Erythroblast (primary cell): ENCODE measurements at regions not wholly inside any gene's neighbourhood (a gene's known extent, or its start where the extent isn't known, plus 50 kb on each side); places are given as distances from the start of the nearest gene placed in this dataset.

ENCODE experiments used
- GATA1 ChIP-seq: IDR thresholded peaks from 2 replicates; pipeline ENCODE4 v1.6.1; 2011; ENCODE audit warnings: low read depth, mild to moderate bottlenecking, control low read depth, low read length, moderate library complexity
- POLR2A ChIP-seq: IDR thresholded peaks from 2 replicates; pipeline ENCODE4 v1.6.1; 2011; ENCODE audit warnings: mild to moderate bottlenecking, low read length

DNA sequence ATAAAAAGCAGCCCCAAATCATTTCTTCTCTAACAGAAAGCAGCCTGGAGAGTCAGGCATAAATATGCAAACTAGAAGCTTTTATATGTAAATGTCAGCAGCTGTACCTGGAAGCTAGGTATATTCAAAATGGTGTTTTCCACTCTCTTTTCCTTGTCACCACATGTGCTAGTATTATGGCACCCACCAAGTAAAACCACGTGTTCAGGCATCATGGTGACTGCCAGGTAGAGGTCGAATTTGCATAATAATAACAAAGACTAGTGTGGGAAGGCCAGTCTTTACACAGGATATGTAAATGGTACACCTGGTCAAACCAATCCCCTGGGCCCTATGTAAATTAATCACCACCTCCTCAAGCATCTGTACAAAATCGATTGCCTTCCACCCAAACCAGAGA lies 124.0 kb downstream of the MMUT start:
- TF ChIP-seq POLR2A (no peak), GATA1 (no peak)
